NK-92 treated with Interleukin-12 subunit alpha and Interleukin-12 subunit beta, amount 100 ng/mL, for 24 hours (cell line): ENCODE measurements at regions not wholly inside any gene's neighbourhood (a gene's known extent, or its start where the extent isn't known, plus 50 kb on each side); places are given as distances from the start of the nearest gene placed in this dataset.
A peak's percentile ranks its signal among the peaks of the same experiment; 100 is the strongest.

Experiments used
- DNase-seq: peaks from one replicate; lab custom pipeline; 2025; lab: John Stamatoyannopoulos, UW

DNA sequence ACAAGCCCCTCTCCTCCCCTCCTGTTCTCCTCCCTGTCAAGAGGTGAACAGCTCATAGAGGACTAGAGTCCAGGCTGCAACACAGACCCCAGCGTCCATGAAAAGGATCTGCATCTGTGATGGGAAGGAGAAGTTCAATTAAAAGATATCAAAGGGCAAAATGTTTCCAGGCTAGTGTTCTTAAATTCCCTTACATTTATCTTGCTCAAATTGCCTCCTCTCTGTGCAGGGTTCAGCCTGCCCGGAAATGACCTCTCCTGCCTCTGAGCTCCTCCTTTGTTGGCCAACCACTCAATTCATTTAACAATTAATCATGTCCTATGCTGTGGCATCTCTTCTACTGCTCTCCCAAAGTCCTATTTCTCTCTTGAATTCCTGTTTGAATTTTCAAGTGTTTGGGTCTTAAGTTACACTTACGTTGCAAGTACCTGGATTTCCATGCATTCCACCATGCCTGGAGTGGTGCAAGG lies 105.3 kb downstream of the TSN start:
- DNase-seq, result no peak

DNA sequence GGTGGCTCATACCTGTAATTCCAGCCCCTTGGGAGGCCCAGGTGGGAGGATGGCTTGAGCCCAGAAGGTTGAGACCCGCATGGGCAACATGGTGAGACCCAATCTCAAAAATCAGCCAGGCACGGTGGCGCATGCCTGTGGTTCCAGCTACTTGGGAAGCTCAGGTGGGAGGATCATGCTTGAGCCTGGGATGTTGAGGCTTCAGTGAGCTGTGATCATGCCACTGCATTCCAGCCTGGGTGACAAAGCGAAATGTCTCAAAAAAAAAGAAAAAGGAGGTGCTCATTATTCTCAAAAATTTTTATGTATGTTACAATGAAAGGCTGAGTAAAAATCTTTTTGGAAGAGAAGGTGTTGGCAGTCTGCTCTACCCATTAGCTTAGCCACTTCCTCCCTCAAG lies 106.8 kb downstream of the TSN start:
- DNase-seq, result no peak

DNA sequence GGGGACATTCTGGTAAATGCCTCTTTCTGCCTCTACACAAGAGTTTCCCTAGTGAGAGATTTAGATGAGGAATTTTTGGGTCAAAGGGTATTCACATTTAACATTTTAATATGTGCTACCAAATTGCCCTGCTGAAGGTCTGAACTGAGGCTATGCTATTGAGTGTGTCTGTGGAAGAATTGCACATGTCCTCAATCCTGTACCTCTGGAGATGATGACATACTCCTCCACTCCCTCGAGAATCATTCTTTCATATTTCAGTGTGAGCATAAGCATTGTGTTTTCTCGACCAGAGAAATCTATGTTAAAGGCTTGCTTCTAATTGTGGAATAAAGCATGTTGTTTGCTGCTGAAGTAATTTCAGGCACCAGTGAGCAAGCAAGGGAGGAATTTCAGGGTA lies 110.5 kb downstream of the TSN start:
- no peak for DNase-seq

DNA sequence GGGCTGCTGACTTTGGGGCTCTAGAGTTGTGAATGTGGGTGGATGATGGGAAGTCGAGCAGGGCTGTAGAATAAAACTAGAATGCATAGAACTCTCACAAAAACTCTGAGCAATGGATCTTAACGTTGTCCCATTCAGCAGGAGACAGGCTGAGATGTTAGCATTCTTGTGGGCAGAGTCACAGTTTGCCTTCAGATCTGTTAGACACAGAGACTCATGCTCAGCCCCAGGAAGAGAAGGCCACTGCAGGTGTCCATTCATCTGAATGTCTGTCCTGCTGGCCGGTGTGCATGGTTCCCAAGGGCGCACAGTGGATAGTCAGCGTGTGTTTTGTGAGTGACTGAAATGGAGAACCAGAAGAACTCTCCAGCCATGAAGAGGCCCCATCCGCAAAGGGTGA lies 111.3 kb downstream of the TSN start:
- no peak for DNase-seq

DNA sequence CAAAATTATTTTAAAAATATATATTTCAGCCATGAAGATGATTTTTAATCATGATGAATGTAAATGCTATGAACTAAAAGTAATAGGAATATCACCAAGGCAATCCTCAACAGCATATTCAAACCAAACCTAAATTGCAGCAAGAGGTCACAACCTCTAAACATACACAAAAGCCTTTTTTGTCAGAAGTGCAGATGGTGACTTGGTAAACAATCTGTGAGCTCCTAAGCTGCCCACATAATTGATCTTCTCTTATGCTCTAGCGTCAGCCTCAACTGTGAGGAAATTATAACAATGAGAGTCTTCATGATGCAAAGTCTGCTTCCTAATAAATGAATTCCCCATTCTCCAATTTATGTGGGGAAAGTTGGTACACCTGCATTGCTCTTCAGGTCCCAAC lies 113.2 kb downstream of the TSN start:
- no peak for DNase-seq

DNA sequence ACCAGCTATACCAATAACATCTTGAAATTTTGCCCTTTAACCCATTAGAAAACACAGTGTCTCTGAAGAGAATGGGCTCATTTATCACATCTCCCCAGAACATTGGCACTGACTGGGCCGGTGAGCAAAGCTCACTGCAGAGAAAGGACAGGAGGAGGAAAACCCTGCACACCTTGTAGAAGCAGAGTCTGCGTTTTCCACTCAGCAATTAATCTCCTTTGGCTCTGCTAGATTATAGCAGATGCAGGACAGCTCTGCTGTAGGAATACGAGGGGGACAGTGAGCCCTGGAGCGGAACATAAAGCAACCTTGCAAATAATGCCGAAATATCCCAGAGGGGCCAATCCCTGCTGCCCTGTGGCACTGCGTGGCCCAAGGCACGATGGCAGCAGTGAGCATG lies 113.9 kb downstream of the TSN start:
- no peak for DNase-seq

DNA sequence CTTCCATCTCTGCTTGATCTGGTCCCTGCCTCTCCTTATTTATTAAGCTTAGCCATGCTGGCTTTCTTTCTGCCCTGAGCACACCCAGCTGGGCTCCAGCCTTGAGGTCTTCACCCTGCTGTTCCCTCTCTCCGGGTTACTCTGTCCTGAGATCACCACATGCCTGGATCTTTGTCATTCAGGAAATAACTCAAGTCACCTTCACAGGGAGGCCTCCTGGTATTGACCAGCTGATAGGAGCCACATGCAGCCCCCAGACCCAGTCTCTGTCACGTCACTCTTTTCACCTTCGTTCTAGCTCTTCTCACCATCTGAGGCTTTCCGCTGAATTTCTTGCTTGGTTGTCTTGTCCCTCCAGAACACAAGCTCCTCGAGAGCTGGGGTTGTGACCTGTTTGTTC lies 114.4 kb downstream of the TSN start:
- DNase-seq, result no peak

DNA sequence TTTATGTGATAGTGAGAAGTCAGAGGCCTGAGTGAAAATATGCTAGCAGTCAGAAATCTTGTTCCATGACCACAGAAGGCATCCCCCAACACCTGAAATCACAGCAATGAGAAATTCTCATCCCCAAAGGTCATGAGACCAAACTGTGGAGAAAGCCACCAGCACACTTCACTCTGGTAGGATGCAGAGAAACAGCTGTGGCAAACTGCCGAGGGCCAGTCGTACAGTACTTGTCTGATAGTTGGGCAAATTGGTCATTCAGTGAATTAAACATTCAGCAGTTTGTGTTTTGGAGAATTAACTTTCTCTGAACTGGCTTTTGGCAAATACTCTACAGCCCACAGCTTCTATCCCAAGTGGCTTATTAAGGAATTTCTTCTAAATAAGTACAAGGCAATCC lies 117.2 kb downstream of the TSN start:
- DNase-seq, result no peak

DNA sequence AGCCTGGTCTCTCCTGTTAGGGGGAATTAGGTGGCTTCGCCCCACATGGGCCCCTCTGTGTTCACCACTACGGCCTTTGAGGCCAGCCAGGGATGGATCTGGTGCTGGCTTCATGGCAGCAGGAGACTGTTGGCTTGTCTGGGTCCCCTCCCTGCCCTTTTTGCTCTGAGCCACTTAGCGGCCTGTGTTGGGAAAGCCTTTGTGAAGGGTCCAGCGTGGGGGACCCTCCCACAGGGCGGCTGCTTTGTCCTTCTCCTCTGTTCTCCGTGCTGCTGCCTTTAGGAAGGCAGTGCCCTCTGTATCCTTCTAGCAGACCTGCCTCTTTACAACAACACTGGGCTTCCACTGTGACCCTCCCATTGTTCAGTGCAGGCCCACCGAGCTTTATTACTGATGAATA lies 118.4 kb downstream of the TSN start:
- no peak for DNase-seq

DNA sequence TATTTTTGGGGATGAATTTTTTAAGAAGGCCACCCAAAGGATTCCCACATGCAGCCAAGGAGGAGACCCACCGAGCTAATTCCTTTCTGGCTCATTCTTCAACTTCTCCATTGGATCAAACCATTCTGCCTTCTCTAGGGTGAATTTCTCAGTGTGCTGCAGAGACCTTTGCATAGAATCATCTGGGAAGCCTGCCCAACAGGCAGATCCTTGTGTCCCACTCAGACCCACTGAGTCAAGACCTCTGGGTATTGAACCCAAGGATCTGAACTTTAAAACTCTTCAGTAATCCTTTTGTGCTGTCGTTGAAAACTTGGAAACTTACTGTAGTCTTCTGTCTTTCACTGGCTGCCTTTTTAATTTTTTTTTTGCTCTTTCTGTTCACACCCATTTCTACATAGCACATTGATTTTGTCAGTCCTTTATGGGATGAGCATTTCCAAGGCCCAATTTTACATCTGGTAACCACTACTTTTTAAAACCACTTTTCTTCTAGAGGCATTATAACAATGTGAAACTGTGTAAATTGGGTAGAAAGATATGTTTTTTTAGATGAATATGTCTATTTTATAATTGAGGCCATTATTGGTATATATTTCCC lies 120.2 kb downstream of the TSN start:
- DNase-seq, result no peak

DNA sequence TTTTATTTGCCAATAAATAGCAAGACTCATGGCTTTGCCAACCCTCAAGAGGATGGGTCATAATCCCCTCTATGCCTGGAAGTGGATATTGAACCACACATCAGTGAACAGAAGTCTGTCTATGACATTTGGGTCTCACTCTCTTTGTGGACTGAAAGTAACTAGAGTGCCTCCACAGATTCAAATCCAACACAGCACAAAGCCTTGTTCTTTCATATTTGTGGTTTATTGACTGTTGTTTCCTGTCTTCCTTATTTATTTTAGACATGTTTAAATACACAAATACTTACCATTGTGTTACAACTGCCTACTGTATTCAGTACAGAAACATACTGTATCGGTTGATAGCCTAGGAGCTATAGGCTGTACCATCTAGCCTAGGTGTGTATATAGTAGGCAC lies 121.9 kb downstream of the TSN start:
- DNase-seq, result no peak

DNA sequence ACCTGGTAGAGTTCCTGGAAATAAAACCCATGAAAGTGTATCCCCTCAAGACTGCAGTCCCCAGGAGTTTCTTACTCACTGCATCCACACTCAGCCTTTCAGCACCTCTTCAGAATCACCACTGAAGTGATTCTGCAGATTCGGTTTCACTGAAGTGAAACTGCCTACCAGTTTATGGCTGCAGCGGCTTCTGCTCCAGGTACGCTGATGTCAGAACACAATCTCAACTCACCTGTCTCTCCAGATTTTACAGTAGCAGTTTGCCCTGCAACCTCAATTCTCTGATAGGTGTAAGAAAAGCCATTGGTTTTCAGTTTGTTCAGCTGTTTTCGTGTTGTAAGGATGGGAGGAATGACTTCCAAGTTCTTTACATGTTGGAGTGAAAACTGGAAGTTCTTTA lies 124.8 kb downstream of the TSN start:
- DNase-seq, result no peak

DNA sequence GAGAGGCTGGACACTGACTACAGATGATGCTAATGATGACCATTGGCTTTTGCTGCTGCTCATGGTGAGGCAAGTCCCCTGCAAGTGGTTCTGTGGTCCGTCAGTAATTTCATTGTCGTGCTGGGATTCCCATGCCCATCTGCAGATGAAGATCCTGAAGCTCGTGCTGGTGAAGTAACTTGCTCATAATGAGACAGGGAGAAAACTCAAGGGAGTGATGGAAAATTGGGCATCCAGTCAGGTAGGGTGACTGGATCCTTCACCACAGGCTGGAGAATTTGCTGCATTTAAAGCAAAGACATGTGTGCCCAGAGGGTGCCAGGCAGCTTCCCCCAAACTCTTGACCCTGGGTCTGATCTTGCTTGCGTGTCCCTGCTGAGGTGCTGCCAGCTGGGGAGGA lies 125.6 kb downstream of the TSN start:
- no peak for DNase-seq

DNA sequence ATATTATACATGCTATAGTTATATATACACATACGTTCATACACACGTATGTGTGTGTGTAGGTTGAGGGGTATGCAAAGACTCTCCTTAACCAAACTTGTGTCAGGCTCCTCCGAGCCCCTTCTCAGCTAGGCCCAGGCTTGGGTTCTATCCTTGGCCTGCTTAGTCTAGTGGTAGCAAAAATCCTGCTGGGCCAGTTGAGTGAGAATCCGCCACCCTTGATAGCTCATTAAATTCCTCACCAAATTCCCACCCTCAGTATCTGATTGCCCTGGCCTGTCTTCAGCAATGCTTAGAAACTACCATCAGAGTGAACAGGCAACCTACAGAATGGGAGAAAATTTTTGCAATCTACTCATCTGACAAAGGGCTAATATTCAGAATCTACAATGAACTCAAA lies 126.5 kb downstream of the TSN start:
- no peak for DNase-seq

DNA sequence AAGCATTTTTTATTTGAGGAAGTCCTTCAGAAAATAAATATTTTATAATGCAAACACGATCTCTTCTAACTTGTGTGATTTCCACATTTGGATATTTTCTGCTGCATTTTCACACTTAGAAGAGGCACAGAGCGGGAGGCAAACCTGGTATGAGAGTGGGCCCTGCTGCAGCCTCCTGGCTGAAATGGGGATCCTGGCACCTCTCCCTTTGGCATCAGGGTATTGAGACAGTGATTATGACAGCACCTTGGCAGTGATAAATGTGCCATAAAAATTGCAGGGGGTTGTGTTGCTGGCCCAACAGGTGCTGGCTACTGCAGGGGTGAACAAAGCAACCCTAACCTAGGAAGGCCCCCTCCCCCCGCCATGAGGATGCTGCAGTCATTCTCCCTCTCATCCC lies 128.6 kb downstream of the TSN start:
- no peak for DNase-seq

DNA sequence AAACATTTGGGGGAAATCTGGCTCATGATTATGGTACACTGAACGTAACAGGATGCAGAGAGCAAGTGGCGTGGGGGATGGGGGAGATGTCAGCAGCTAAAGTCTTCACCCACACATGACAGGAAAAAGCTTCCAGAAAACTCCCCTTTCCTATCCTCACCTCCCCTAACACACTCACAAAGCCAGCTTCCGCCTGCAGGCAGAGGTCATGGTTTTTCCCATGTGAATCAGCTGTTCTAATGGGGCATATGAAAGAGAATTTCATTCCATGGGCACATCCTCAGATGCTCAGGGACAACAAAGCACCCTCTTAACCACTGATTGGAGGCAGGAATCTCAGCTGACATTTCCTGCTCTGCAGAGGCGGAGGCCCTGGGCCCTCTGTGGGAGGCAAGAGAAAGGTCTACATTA lies 129.1 kb downstream of the TSN start:
- no peak for DNase-seq

DNA sequence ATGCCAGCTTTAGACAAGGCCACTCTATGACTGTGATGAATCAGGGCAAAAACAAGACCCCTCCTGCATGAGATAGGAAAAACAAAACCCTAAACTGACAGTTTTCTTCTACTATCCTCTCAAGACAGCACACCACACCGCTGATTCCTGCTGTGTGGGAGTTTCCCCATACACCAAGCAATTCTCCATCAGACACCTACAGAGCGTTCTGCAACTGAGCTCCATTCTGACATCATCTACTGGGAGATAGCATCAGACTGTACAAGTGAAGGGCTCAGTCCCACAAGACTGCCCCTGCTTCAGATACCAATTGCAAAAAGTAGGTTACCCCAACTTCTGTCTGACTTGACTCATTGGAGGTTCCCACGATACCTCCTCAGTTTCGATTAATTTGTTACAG lies 130.6 kb downstream of the TSN start:
- no peak for DNase-seq

DNA sequence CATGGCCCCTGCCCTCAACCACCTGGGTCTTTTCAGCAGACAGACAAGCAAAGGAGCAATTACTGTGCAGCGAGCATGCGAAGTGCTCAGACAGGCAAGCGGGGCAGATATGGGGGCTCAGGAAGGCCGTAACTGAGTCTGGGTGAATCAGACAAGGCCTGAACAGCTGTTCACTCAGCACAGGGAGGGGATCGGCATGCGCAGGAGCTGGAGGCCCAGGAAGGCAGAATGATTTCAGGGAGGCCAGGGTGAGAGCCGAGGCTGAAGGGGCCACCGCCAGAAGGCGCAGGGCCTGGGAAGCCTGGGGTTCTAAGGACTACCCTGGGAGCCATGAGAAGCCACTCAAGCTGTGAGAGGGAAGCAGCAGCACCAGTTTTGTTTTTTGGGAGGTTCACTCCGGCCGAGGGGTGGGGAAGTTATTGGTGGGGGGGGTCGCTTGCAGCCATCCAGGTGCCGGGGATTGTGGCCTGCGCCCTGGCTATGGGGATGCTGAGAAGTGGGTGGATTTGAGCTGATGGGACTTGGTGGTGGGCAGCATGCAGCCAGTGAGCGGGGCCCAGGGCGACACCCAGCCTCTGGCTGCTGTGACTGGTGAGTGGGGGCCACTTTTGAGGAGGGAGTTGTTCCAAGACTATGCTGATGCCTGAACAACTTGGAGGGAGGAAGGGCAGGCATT lies 132.2 kb downstream of the TSN start:
- DNase-seq, result no peak

DNA sequence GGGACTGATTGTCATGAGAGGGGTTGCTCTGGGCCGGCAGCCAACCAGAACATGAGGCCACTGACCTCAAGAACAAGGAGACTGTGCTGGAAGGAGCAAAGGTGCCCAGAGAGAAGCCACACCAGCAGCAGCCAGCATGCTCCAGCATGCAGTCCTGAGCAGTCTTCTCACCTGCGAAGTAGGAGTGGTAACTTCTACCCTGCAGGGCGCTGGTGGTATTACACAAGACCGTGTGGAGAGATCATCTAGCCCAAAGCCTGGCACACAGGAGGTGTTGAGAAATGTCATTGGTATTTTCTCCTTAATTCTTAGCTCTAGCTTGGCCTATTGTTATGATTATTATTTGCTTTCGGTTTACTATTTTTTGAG lies 132.7 kb downstream of the TSN start:
- DNase-seq, result no peak

DNA sequence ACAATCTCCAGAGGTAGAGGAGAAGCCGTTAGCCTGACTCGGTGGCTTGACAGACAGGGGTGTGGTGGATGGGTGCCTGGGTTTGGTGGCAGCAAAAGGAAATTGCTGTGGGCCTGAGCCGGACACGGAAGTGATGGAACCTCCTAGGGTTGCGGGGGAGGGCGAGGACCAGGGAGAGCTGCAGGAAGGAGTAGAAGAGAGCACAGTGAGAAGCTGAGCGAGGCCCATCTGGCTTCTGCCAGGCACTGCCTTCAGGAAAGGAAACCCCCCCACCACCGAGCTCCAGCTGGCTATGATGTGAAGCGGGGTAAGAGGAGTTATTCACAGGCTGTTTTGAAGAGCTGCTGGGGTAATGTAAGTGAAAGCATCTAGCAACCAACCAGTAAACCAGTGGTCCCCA lies 134.6 kb downstream of the TSN start:
- no peak for DNase-seq

DNA sequence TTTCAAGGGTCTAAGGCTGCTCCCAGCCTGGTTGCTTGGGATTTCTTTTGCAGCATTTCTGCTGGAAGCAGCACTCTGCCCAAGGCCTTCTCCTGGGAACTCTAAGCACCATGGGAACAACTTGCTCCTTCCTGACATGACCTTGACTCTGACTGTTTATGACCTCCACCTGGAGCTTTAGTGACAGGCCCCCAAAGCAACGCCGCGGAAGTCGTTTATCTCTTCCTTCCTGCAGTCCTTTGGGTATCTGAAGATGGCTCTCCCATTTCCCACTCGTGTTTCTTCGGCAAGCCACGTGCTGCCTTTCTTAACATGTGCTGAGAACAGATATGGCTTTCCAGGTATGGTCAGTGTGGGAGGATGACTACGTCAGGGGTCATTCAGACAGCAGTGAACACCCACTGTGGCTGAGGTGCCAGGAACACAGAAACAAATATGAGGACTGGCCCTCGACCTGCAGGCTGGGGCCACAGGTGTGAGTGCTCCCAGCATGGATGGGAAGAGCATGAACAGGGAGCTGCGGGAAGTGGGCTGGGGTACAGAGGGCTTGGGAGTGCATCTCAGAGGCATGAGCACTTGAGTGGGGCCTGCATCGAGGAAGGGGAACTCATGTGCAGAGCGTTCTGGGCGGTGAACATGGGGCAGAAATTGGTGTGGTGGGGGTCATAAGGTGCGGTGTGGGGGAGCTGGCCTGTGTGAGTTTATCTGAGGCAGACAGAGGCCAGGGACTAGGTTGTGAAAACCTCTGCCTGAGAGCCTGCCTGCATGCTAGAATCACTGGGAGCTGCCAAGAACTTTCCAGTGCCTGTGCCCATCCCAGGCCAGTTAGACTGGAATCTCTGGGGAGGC lies 140.5 kb downstream of the TSN start:
- DNase-seq, result no peak

DNA sequence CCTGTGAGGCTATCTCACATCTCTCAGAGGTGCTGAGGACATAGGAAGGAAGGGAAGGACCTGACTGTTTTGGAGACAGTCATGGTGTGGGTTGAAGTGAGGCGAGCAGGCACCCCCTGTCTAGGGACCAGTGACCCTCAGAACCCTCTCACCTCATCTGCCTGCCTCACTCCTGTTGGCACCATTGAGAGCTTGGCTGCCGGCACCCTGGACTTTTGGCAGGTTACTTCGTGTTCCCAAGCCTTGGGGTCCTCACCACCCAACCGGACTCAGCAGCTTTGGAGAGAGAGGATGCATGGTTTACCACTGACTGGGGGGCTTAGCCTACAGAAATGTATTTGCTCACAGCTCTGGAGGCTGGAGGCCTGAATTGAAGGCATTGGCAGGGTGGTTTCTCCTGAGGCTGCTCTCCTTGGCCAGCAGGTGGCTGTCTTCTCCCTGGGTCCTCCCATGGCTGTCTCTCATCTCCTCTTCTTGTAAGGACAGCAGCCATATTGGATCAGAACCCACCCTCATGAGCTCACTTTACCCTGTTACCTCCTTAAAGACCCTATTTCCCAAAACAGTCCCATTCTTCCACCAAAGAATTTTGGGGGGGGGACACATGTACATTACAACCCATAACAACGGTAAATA lies 142.0 kb downstream of the TSN start:
- DNase-seq, result peak; percentile 22

DNA sequence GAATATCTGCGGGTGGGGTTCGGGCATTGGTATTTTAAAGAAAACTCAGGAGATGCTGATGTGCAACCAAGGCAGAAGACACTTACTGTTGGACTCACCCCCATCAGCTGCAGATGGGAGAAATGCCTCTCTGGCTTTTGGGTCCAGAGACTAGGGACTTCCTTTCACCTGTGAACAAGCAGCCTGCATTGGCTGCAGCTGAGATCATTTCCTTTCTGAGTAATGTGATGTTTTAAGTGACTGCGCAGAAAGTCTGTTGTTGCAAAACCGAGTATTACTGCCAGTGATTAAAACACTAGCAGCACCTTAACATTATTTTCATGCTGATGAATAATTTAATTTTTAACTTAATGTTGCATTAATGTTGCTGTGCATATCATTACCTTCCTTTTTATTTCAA lies 143.0 kb downstream of the TSN start:
- peak; percentile 43 for DNase-seq
